ENCODE measurements at regions not wholly inside any gene's neighbourhood (a gene's known extent, or its start where the extent isn't known, plus 50 kb on each side); places are given as distances from the start of the nearest gene placed in this dataset.

DNA sequence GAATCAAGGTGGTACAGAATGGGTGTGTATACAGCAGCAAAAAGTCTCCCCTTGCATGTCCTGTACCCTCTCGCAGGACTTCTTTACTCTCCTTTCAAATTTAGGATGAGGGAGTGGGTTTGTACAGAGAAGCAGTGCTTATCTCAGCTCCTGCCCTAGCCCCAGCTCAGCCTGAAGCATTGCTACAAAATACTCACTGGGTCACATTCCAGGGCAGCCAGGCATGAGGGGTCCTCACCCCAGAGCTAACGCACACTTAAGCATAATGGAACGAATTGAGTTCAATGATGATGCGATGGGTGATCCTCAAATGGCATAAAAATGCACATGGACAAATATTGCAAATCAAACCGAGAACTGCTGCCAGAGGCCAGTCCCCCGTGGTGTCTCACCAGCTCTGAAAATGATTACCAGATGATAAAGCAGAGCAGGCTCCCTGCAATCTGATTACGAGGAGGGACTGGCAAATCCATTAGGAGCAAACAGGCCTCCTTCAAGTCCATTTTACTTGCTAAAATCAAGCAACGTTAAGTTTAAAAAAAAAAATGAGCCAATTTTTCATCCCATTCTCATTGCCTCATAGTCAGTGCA lies 231.6 kb upstream of the TAS2R1 start:
- no peak overlapping the region for H3K4me3 ChIP-seq (ENCODE audit: extremely low read depth, insufficient read depth, low read length, poor library complexity, severe bottlenecking)
- H3K9me3 ChIP-seq (ENCODE audit: control insufficient read depth, low read length): peaks cover 21% of the 10 kb centered on the region
- WGBS, 2 experiments (ENCODE audit: insufficient coverage in 2 of 2): 84 to 86% methylated on average over 7 of the region's 8 CpGs
- H3K27ac ChIP-seq (ENCODE audit: low read depth, low read length, severe bottlenecking): no peak overlapping the region
- H3K4me1 ChIP-seq (ENCODE audit: control insufficient read depth, insufficient read depth, low read length, poor library complexity, severe bottlenecking): no peaks in the 10 kb centered on the region
- no peaks in the 10 kb centered on the region for H3K36me3 ChIP-seq (ENCODE audit: control insufficient read depth, insufficient read depth, low read length)

- H3K27ac ChIP-seq (ENCODE audit: low read depth, low read length, severe bottlenecking): no peak overlapping the region
- H3K9me3 ChIP-seq (ENCODE audit: control insufficient read depth, low read length): peaks cover 6% of the 10 kb centered on the region
- 75 to 100% methylated on average over 1 of the region's 1 CpG for WGBS, 2 experiments (ENCODE audit: insufficient coverage in 2 of 2)
- no peak overlapping the region for H3K4me3 ChIP-seq (ENCODE audit: extremely low read depth, insufficient read depth, low read length, poor library complexity, severe bottlenecking)
- no peaks in the 10 kb centered on the region for H3K36me3 ChIP-seq (ENCODE audit: control insufficient read depth, insufficient read depth, low read length)
- H3K4me1 ChIP-seq (ENCODE audit: control insufficient read depth, insufficient read depth, low read length, poor library complexity, severe bottlenecking): no peaks in the 10 kb centered on the region
These were observed 229.7 kb upstream of the TAS2R1 start for GRCh38 chr5:9859808-9860207.

- Histone ChIP-seq H3K27ac (ENCODE audit: low read depth, low read length, severe bottlenecking) (no peak overlapping the region), H3K36me3 (ENCODE audit: control insufficient read depth, insufficient read depth, low read length) (no peaks in the 10 kb centered on the region), H3K9me3 (ENCODE audit: control insufficient read depth, low read length) (no peaks in the 10 kb centered on the region), H3K4me3 (ENCODE audit: extremely low read depth, insufficient read depth, low read length, poor library complexity, severe bottlenecking) (no peak overlapping the region), H3K4me1 (ENCODE audit: control insufficient read depth, insufficient read depth, low read length, poor library complexity, severe bottlenecking) (no peaks in the 10 kb centered on the region)
- WGBS, 2 experiments (ENCODE audit: insufficient coverage in 2 of 2): 90 to 100% methylated on average over 1 to 2 of the region's 3 CpGs
These were observed 227.9 kb upstream of the TAS2R1 start for GRCh38 chr5:9858043-9858442.

DNA sequence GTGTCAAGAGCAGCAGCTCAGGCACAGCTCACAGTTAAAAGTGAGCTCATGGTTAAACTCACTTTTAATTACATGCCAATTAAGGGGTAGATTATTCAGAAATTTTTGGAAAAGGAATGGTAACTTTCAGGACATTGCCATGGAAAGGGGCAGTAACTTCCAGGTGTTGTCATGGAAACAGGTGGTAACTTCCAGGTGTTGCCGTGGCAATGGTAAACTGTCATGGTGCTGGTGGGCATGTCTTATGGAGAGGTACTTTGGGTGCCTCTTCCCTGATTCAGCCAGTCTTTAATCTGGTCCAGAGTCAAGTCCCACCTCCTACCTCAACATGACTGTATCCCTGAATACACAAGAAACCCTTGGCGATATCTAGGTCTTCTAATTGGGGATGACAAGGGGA lies 223.2 kb upstream of the TAS2R1 start:
- Histone ChIP-seq H3K9me3 (ENCODE audit: control insufficient read depth, low read length) (no peaks in the 10 kb centered on the region), H3K27ac (ENCODE audit: low read depth, low read length, severe bottlenecking) (no peak overlapping the region), H3K4me1 (ENCODE audit: control insufficient read depth, insufficient read depth, low read length, poor library complexity, severe bottlenecking) (no peaks in the 10 kb centered on the region), H3K36me3 (ENCODE audit: control insufficient read depth, insufficient read depth, low read length) (no peaks in the 10 kb centered on the region), H3K4me3 (ENCODE audit: extremely low read depth, insufficient read depth, low read length, poor library complexity, severe bottlenecking) (no peak overlapping the region)
- WGBS, 2 experiments (ENCODE audit: insufficient coverage in 2 of 2): no CpG with 5 or more reads among the region's 2 CpGs

GRCh38 chr5:9852671-9853070 lies 222.5 kb upstream of the TAS2R1 start:
- WGBS, 2 experiments (ENCODE audit: insufficient coverage in 2 of 2): 88 to 92% methylated on average over 2 of the region's 3 CpGs
- H3K4me1 ChIP-seq (ENCODE audit: control insufficient read depth, insufficient read depth, low read length, poor library complexity, severe bottlenecking): no peaks in the 10 kb centered on the region
- H3K27ac ChIP-seq (ENCODE audit: low read depth, low read length, severe bottlenecking): no peak overlapping the region
- no peaks in the 10 kb centered on the region for H3K9me3 ChIP-seq (ENCODE audit: control insufficient read depth, low read length)
- H3K36me3 ChIP-seq (ENCODE audit: control insufficient read depth, insufficient read depth, low read length): no peaks in the 10 kb centered on the region
- no peak overlapping the region for H3K4me3 ChIP-seq (ENCODE audit: extremely low read depth, insufficient read depth, low read length, poor library complexity, severe bottlenecking)

GRCh38 chr5:9851458-9851857 lies 221.3 kb upstream of the TAS2R1 start:
- 83 to 91% methylated on average over 2 to 3 of the region's 3 CpGs for WGBS, 2 experiments (ENCODE audit: insufficient coverage in 2 of 2)
- no peak overlapping the region for H3K27ac ChIP-seq (ENCODE audit: low read depth, low read length, severe bottlenecking)
- H3K4me3 ChIP-seq (ENCODE audit: extremely low read depth, insufficient read depth, low read length, poor library complexity, severe bottlenecking): no peak overlapping the region
- H3K9me3 ChIP-seq (ENCODE audit: control insufficient read depth, low read length): no peaks in the 10 kb centered on the region
- H3K4me1 ChIP-seq (ENCODE audit: control insufficient read depth, insufficient read depth, low read length, poor library complexity, severe bottlenecking): no peaks in the 10 kb centered on the region
- H3K36me3 ChIP-seq (ENCODE audit: control insufficient read depth, insufficient read depth, low read length): no peaks in the 10 kb centered on the region

GRCh38 chr5:9850456-9850855 lies 220.3 kb upstream of the TAS2R1 start:
- Histone ChIP-seq H3K27ac (ENCODE audit: low read depth, low read length, severe bottlenecking) (no peak overlapping the region), H3K9me3 (ENCODE audit: control insufficient read depth, low read length) (no peaks in the 10 kb centered on the region), H3K4me1 (ENCODE audit: control insufficient read depth, insufficient read depth, low read length, poor library complexity, severe bottlenecking) (no peaks in the 10 kb centered on the region), H3K36me3 (ENCODE audit: control insufficient read depth, insufficient read depth, low read length) (no peaks in the 10 kb centered on the region), H3K4me3 (ENCODE audit: extremely low read depth, insufficient read depth, low read length, poor library complexity, severe bottlenecking) (no peak overlapping the region)
- 79 to 87% methylated on average over 3 to 4 of the region's 5 CpGs for WGBS, 2 experiments (ENCODE audit: insufficient coverage in 2 of 2)

GRCh38 chr5:9847631-9848030 lies 217.5 kb upstream of the TAS2R1 start:
- Histone ChIP-seq H3K36me3 (ENCODE audit: control insufficient read depth, insufficient read depth, low read length) (no peaks in the 10 kb centered on the region), H3K4me3 (ENCODE audit: extremely low read depth, insufficient read depth, low read length, poor library complexity, severe bottlenecking) (no peak overlapping the region), H3K27ac (ENCODE audit: low read depth, low read length, severe bottlenecking) (no peak overlapping the region), H3K9me3 (ENCODE audit: control insufficient read depth, low read length) (no peaks in the 10 kb centered on the region), H3K4me1 (ENCODE audit: control insufficient read depth, insufficient read depth, low read length, poor library complexity, severe bottlenecking) (no peaks in the 10 kb centered on the region)
- 85 to 90% methylated on average over 6 of the region's 6 CpGs for WGBS, 2 experiments (ENCODE audit: insufficient coverage in 2 of 2)

- no CpG with 5 or more reads among the region's 2 CpGs for WGBS, 2 experiments (ENCODE audit: insufficient coverage in 2 of 2)
- Histone ChIP-seq H3K4me1 (ENCODE audit: control insufficient read depth, insufficient read depth, low read length, poor library complexity, severe bottlenecking) (no peaks in the 10 kb centered on the region), H3K9me3 (ENCODE audit: control insufficient read depth, low read length) (no peaks in the 10 kb centered on the region), H3K36me3 (ENCODE audit: control insufficient read depth, insufficient read depth, low read length) (no peaks in the 10 kb centered on the region), H3K4me3 (ENCODE audit: extremely low read depth, insufficient read depth, low read length, poor library complexity, severe bottlenecking) (no peak overlapping the region), H3K27ac (ENCODE audit: low read depth, low read length, severe bottlenecking) (no peak overlapping the region)
These were observed 215.0 kb upstream of the TAS2R1 start for GRCh38 chr5:9845185-9845584.

- H3K4me1 ChIP-seq (ENCODE audit: control insufficient read depth, insufficient read depth, low read length, poor library complexity, severe bottlenecking): no peaks in the 10 kb centered on the region
- H3K27ac ChIP-seq (ENCODE audit: low read depth, low read length, severe bottlenecking): no peak overlapping the region
- no peaks in the 10 kb centered on the region for H3K9me3 ChIP-seq (ENCODE audit: control insufficient read depth, low read length)
- H3K4me3 ChIP-seq (ENCODE audit: extremely low read depth, insufficient read depth, low read length, poor library complexity, severe bottlenecking): no peak overlapping the region
- no CpG with 5 or more reads among the region's 2 CpGs for WGBS, 2 experiments (ENCODE audit: insufficient coverage in 2 of 2)
- no peaks in the 10 kb centered on the region for H3K36me3 ChIP-seq (ENCODE audit: control insufficient read depth, insufficient read depth, low read length)
These were observed 211.5 kb upstream of the TAS2R1 start for GRCh38 chr5:9841516-9842170.

GRCh38 chr5:9838916-9839315 lies 208.8 kb upstream of the TAS2R1 start:
- Histone ChIP-seq H3K4me3 (ENCODE audit: extremely low read depth, insufficient read depth, low read length, poor library complexity, severe bottlenecking) (no peak overlapping the region), H3K36me3 (ENCODE audit: control insufficient read depth, insufficient read depth, low read length) (no peaks in the 10 kb centered on the region), H3K27ac (ENCODE audit: low read depth, low read length, severe bottlenecking) (no peak overlapping the region), H3K9me3 (ENCODE audit: control insufficient read depth, low read length) (no peaks in the 10 kb centered on the region), H3K4me1 (ENCODE audit: control insufficient read depth, insufficient read depth, low read length, poor library complexity, severe bottlenecking) (no peaks in the 10 kb centered on the region)
- 94 to 97% methylated on average over 4 to 6 of the region's 7 CpGs for WGBS, 2 experiments (ENCODE audit: insufficient coverage in 2 of 2)

Measured in mesodermal cell (in vitro differentiated cells).